GM13977 (cell line): ENCODE measurements at regions not wholly inside any gene's neighbourhood (a gene's known extent, or its start where the extent isn't known, plus 50 kb on each side); places are given as distances from the start of the nearest gene placed in this dataset.
"Not testable (repeated sequence)": the region's sequence is repeated elsewhere in the genome, so short reads cannot be mapped to it uniquely, and the experiment has no call there.

Experiments used
- DNase-seq: peaks from one replicate; pipeline ENCODE4 v3.0.0; 2012; ENCODE audit warnings: low spot score
- in situ Hi-C: fragments of 300-500 bp; cut with MboI; formaldehyde crosslinking; loops from one replicate; pipeline ENCODE4 v1.12.0; 2022; ENCODE audit warnings: low sequenced_read_pairs, low pct_unique_long_range_greater_than_20kb, mixed read lengths, inconsistent platforms; ENCODE audit not compliant: unreplicated experiment
- TF ChIP-seq, protein P1 (sequence below): IDR thresholded peaks from 2 replicates; pipeline ENCODE4 v1.5.1; 2012; ENCODE audit warnings: mild to moderate bottlenecking, control low read depth; ENCODE audit not compliant: insufficient read depth; ENCODE audit errors: extremely low read depth, missing control alignments

DNA sequence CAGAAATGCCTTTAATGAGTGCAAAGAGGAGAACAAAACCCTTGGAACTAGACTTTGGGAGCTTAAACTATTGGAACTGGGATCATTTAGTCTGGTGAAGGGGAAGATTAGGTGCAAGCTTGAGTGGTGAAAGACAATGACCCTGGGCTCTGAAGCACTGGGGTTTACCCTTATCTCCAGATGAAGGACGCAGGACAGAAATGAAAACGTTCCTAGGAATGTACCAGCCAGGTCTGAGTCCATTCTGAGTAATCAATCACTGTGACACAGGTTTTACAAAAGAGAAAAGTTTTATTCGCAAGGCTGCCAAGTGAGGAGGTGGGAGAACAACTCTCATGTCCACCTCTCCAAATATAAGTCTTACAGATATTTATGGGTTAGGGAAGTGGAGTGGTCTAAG, 249.1 kb downstream of the LRIG3 start:
- in situ Hi-C loops, result no loop called here
- TF ChIP-seq, protein P1, sequence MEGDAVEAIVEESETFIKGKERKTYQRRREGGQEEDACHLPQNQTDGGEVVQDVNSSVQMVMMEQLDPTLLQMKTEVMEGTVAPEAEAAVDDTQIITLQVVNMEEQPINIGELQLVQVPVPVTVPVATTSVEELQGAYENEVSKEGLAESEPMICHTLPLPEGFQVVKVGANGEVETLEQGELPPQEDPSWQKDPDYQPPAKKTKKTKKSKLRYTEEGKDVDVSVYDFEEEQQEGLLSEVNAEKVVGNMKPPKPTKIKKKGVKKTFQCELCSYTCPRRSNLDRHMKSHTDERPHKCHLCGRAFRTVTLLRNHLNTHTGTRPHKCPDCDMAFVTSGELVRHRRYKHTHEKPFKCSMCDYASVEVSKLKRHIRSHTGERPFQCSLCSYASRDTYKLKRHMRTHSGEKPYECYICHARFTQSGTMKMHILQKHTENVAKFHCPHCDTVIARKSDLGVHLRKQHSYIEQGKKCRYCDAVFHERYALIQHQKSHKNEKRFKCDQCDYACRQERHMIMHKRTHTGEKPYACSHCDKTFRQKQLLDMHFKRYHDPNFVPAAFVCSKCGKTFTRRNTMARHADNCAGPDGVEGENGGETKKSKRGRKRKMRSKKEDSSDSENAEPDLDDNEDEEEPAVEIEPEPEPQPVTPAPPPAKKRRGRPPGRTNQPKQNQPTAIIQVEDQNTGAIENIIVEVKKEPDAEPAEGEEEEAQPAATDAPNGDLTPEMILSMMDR, result no peak
- DNase-seq, result no peak

DNA sequence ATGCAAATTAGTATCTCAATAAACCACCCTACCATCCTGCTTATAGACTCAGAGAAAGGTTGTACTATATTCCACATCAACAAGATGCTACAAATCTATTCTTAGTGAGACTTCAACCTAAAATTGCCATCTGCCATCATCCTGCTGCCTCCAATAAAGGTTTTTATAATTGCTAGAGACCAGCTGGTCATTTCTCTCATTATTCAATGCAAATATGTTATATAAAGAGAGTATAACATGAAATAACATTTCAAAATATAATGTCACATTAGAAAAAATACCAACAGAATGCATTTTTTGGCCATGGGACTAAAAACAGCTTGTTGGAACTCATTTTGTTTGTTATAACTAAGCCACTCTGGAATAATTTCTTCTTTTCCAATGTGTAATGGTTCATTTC, 247.3 kb downstream of the LRIG3 start:
- TF ChIP-seq, protein P1, result no peak
- in situ Hi-C loops, result no loop called here
- DNase-seq, result no peak

DNA sequence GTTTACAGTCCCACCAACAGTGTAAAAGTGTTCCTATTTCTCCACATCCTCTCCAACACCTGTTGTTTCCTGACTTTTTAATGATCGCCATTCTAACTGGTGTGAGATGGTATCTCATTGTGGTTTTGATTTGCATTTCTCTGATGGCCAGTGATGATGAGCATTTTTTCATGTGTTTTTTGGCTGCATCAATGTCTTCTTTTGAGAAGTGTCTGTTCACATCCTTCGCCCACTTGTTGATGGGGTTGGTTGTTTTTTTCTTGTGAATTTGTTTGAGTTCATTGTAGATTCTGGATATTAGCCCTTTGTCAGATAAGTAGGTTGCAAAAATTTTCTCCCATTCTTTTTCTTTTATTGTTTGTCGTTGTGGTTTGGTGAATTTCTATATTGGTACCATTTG, 242.5 kb downstream of the LRIG3 start:
- in situ Hi-C loops, DNase-seq: not testable (repeated sequence)

DNA sequence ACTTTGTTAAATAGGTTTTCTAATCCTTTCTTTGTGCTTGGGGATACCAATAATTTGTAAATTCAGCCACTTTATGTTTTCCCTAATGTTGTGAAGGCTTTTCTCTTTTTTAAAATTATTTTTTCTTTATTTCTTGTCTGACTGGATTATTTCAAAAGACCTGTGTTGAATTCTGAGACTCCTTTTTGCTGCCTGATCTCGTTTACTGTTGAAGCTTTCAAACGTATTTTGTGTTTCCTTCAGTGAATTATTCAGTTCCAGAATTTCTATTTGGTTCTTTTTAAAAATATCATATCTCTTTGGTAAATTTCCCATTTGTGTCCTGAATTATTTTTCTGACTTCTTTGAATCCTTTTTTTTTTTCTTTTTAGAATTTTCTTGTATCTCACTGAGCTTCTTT, 241.6 kb downstream of the LRIG3 start:
- TF ChIP-seq, protein P1, result no peak
- DNase-seq, result no peak
- in situ Hi-C loops, result no loop called here

DNA sequence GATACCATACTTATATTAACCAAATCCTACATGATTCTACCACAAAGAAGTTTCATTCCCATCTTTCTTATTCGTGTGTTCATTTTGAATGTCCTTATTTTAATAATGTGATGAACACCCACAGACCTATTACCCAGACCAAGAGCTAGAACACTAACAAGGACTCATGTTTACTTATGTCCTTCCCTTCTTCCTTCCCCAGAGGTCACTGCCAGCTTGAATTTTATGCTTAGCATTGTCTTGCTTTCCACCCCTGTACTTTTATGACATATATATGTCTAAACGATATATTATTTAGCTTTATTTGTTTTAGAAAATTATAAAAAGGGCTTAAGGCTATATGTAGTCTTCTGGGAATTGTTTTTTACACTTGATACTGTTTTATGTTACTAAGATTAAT, 238.6 kb downstream of the LRIG3 start:
- TF ChIP-seq, protein P1, result no peak
- in situ Hi-C loops, result no loop called here

DNA sequence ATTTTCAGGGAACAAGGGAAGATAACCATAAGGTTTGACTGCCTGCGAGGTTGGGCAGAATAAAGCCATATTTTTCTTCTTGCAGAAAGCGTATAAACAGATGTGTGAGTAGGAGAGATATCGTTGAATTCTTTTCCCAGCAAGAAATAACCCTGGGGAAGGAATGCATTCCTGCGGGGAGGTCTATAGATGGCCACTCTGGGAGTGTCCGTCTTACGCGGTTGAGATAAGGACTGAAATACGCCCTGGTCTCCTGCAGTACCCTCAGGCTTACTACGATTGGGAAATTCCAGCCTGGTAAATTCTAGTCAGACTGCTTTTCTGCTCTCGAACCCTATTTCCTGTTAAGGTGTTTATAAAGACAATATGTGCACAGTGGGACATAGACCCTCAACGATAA, 225.0 kb downstream of the LRIG3 start:
- TF ChIP-seq, protein P1, result no peak
- no peak for DNase-seq
- in situ Hi-C loops, result no loop called here

More for the DNA sequence above, 238.6 kb downstream of the LRIG3 start:
- DNase-seq, result no peak

DNA sequence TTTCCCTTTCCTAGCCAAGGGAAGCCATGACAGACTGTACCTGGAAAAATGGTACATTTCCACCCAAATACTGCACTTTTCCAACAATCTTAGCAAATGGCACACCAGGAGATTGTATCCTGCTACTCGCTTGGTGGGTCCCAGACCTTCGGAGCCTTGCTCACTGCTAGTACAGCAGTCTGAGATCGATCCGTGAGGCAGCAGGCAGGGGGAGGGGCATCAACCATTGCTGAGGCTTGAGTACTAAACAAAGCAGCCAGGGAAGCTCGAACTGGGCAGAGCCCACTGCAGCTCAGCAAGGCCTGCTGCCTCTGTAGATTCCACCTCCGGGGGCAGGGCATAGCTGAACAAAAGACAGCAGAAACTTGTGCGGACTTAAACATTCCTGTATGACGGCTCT, 218.8 kb downstream of the LRIG3 start:
- in situ Hi-C loops, result no loop called here
- TF ChIP-seq, protein P1, result no peak
- no peak for DNase-seq
